DMS53 treated with DMSO at 0.1 percent for 48 hours (cell line): ENCODE measurements at regions not wholly inside any gene's neighbourhood (a gene's known extent, or its start where the extent isn't known, plus 50 kb on each side); places are given as distances from the start of the nearest gene placed in this dataset.

Experiments
- DNase-seq: peaks from one replicate; lab custom pipeline; 2025; ENCODE audit not compliant: unreplicated experiment; lab: John Stamatoyannopoulos, UW

DNA sequence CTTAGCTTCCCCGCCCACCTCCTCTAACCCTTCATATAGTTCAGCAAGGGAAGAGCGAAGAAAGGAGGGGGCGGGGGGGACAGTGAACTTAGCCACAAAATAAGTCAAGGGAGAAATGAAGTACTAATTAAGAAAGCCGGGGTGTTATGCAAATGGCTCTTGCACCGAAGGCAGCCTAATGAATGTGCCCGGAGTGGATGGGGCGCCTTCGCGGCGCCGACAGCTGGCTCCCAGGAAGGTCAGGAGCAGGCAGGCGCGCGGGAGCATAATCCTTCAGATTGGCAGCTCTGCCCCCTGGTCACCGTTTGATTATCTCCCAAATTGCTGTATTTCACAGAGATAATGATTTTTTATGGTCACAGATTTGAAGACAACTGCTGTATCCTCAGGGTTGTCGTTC is 395.1 kb downstream of the TFAP2B start:
- no peak for DNase-seq

DNA sequence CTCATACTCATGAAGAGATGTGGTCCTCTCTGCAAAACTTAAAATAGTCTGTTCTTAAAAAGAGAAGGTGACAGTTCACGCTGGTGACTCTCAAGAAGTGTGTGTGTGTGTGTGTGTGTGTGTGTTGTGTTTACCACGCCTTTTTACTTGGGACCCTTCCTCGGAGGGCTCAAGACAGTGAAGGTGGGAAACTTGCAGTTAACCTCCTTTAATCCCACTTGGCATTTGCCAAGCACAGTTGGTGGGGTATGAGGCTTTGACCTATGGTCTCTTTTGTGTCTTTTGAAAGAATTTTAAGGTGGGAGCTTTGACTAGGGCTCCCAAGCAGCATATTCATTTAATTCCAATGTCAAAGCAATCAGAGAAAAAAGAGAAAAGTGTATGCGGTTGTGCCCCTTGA is 395.8 kb downstream of the TFAP2B start:
- DNase-seq: no peak

DNA sequence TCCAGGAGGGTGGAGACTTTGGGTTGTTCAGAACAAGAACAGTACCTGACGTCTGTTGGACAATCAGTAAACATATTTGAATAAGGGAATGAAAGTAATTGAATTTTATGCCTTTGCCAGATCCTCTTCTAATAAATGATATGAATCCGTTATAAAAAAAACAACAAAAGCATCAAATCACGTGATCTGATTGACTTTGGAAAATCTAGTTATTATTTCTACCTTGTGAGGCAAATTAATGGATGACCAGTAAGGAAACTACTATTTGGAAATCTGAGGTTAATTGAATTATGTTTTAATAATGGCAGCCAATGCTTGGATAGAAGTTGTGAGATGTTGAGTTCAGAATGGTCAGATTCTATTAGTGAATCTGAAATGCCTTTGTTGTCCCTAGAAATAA is 399.5 kb downstream of the TFAP2B start:
- DNase-seq: no peak

DNA sequence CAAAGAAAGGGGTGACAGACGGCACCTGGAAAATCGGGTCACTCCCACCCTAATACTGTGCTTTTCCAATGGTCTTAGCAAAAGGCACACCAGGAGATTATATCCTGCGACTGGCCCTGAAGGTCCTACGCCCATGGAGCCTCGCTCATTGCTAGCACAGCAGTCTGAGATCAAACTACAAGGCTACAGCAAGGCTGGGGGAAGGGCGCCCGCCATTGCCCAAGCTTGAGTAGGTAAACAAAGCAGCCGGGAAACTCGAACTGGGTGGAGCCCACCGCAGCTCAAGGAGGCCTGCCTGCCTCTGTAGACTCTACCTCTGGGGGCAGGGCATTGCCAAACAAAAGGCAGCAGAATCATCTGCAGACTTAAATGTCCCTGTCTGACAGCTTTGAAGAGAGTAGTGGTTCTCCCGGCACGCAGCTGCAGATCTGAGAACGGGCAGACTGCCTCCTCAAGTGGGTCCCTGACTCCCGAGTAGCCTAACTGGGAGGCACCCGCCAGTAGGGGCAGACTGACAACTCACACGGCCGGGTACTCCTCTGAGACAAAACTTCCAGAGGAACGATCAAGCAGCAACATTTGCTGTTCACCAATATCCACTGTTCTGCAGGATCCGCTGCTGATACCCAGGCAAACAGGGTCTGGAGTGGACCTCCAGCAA is 406.0 kb downstream of the TFAP2B start:
- DNase-seq: peak; percentile 37

DNA sequence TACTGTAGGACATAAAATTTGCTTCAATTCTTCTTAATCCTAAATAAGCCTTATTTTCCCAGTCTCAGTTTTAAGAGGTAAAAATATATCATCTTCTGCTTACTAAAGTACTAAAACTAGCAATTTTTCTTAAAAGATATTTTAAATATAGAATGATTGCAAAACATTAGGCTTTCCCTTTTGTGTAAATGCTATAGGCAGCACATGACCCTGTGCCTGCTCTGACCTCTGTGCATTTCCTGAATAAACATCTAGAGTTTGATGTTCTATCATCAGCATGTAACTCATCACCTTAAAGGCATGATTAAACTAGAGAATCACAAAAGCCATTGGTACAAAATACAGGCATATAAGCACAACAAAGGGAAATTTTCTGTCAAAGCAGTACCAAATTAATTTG is 422.7 kb downstream of the TFAP2B start:
- no peak for DNase-seq

DNA sequence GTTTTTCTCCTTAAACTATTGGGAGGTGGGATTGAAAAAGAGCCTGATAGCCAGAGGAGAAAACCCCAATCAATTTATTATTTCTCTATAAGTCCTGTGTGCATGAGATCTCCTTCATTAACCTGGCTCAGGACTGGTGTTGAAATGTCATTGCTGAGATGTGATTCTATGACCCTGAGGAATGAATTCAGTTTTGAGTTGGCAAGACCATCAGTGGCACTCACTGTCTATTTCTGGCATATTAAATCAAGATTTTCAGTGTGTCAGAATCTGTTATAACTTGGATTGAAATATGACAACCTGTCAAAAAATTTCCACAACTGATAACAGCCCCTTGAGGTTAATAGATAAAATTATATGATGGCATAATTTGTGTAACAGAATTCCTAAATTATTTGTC is 431.1 kb downstream of the TFAP2B start:
- DNase-seq: no peak

DNA sequence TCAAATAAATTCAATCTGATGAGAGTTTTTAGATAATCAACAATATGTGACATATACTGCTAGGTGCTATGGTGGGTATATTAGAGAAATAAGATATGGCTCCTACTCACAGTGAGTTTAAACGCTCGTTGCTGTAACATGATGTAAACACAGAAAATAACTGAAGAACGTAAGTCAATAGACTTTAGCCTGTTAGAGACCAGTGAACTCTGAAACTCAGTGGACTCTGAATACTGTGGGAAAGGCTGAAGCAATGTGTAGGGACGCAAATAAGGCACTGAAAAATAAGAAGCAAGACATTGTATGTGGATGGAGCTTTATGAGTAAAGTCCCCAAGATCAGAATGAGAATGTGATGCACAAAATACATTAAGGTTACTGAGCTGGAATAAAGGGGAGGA is 431.6 kb downstream of the TFAP2B start:
- DNase-seq: no peak

DNA sequence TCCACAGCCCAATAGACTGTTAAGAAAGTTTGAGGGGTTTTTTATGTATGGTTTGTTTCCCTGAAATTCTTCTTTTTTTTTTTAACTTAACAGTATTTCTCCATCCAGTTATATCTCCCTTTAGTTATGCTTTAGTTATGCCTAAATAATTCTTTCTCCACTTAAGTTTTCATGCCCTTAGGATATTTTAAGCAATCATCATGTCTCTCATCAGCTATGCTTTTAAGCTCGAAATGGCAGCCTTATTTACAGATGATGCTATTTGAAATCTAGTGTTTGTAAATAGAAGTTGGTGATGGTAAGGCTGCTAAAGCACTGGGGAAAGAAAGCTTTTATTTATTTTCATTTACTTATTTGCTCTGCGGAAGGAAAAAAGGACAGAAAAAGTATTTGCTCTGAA is 439.3 kb downstream of the TFAP2B start:
- no peak for DNase-seq

DNA sequence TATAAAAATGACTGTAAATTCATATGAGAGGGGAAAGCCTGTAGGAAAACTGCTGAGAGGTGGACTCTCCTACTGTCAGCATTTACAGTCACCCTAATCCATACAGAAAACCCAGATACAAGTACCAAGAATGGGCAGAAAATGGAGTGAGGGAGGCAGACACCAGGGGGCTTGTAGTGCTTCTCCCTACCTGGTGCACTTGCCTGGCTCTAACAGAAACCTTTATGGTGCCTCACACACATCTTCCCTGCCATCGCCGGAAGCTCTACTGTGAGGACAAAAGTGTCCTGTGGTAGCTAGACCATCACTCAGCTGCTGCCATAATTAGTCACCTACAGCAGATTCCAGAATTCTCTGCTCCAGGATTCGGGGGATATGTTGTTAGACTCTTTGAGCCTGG is 441.3 kb downstream of the TFAP2B start:
- DNase-seq: no peak

DNA sequence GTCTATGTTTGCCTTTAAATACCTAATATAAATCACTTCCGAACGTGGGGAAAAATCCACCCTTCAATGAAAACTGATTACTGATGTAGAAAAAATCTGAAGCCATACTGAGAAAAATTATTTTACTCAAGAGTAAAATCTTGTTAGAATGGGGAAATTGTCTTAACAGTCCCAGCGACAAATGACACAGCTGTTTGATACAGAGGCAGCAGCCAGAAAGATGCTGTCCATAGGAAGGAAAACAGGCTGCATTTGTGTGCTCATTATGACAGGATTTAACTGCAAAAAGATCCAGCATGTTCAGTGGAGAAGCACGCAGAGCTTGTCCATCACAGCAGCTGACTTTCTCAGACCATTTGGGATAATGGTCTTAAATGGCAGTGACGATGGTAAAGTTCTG is 443.0 kb downstream of the TFAP2B start:
- DNase-seq: no peak

DNA sequence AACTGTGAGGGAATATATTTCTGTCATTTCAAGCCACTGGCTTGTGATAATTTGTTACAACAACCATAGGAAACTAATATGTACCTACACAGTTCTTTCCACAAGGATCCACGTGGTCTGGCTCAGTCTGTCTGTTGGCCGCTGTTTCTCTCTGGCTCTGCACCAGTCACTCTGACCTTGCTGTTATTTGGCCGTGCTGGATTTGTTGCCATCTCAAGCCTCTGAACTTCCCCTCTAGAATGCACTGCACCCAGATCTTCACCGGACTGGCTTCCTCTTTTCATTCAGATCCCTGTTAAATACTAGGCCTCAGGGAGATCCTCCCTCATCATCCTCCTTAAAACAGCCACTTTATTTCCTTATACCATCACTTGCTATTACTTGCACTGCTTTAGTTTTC is 446.8 kb downstream of the TFAP2B start:
- no peak for DNase-seq

DNA sequence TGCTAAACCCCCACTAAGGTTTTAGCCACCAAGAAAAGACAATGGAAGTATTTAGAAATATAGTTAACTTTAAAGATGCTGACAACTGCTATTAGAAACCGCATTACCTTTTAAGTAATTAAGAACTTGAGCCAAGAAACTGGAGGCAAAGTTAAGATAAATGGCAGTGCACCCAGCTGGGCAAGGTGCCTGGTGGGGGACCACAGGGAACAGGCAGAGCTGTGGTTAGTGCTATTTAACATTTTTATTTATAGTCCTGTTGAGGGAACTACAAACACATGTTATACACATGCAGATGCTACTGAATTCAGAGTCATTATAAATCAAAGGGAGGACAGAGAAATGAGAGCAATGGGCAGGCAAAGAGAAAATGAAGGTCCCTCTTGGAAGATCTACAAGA is 447.9 kb downstream of the TFAP2B start:
- DNase-seq: no peak

DNA sequence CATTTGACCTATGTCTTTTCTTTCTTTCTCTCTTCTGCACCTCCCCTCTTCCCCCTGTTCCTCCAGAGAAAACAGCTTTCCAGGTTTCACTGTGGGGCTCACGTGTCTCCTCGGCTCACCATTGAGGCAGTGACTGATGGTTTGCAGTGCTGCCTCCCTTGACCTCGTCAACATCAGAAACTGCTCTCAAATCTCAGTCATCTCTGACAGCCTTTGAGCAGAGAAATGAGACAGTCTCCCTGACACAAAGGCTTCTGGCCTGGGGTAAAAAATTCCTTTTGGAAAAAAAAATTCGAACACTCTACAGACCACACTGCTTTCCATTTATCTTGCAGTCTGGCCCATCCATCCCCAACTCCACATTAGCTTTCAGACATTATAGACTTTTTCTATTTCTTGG is 450.0 kb downstream of the TFAP2B start:
- DNase-seq: no peak

DNA sequence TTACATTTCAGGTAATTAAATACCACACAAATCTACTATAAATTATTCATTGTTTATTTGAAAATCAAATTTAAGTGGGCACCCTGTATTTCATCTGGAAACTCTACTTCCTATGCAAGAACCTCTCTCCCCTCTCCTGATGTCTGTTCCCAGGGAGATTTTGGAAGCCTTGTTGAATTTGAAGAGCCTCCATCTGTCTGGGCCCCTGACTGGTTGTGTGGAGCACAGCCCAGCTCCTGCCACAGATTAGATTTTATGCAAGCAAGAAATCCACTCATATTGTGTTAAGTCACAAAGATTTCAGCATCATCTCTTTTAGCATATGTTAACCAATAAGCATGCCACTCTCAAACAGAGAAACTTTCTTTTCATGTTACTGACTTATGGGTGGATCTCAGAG is 451.2 kb downstream of the TFAP2B start:
- DNase-seq: no peak

DNA sequence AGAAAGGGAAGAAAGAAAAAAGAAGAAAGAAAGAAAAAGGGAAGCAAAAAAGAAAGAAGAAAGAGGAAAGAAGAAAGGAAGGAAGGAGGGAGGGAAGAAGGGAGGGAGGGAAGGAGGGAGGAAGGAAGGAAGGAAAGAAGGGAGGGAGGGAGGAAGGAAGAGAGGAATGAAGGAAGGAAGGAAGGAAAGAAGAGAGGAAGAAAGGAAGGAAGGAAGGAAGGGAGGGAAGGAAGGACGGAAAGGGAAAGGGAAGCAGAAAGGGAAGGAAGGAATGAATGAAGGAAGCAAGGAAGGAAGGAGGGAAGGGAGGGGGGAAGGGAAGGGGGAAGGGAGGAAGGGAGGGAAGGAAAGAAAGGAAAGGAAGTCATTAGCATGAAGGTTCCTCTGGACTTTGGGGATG is 452.9 kb downstream of the TFAP2B start:
- DNase-seq: no peak

DNA sequence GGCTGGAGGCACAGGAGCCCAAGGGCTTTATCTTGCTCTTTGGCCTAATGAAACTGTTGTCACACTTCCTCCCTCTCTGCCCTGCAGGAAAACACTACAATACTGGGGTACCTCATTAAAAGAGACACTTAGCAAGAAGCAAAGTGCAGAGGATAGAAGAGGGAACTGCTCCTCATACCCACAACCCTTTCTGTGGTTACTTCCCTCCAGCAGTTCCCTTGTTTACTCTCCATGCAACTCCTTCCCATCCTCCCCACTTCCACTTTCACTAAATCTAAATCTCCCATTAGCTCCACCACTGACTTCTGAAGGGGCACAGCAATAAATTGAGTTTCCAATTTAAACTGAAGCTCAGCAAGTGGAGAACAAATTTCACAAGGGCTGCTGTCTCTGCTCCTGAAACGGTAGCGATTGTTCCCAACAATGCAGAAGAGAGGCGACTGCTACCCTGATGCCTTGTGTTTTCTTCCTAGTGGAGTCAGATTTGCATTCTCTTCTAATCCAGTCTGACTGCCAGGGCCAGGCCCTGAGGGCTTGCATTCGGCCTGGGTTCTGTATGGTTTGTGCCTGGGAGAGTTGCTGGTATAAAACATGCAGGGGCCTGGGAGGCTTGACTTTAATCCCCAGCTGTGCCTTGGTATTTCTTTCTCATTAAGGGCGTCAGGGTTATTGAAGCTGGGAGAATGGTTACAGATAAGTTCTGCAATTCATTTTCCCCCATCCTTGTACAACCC is 454.7 kb downstream of the TFAP2B start:
- DNase-seq: no peak

DNA sequence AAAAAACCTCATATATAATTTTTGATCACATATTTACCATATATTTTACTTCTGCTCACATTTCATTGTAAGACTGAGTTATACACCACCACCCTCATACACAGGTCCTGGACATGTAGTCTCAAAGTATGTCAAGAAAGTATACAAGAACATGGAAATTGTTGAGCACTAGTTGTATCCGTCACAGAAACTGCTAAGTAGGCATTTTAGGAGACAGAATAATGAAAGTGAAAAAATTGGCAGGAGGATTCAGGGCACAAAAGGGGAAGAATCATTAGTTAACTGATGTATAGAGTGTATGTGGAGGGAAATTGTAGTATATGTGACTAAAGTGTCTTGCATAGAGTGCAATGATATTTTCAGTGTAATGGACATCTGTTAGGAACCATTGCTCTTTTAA is 458.8 kb downstream of the TFAP2B start:
- no peak for DNase-seq

DNA sequence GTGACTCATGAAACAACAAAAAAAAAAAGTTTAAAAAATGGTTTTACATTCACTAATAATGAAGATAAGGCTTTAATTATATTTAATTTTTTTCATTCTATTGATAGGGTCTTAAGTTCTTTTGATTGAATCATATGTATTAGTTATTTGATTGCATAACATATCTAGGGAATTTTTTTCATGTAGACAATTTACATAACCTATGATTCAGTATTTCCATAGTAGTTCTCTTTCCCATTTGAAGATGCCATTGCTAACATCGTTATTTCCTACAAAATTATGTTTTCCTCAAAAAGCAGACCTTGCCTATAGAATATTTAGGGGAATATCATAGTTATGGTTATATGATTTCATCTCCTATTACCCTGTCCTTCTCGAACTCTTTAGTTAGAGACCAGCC is 463.4 kb downstream of the TFAP2B start:
- DNase-seq: no peak

DNA sequence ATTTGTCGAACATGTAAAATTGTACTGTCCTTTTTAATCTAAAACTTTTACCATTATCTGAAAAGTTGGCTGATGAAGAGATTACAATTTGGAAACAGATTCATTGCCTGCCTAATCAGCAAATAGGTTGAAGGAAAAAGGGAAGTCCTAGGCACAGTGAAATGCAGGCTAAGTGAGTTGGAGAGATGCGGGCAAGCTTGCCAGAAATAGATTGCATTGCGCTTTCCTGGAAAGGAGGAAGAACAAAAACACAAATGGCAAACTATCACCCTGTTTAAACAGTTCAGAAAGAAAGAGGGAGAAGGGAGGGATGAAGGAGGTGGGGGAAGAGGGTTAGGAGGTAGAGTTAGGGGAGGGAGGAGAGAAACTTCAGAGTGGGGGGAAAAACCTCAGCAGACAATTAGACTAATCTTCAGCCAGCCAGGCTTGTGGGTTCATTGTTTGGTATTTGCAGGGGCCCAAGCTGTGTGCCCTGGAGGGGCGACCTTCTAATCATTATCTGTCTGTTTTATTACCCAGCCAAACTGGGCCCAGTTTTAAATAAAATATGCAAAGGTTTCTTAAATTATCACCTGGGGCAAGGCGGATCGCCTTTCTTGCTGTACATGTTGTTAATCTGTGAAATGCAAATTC is 465.2 kb downstream of the TFAP2B start:
- no peak for DNase-seq

DNA sequence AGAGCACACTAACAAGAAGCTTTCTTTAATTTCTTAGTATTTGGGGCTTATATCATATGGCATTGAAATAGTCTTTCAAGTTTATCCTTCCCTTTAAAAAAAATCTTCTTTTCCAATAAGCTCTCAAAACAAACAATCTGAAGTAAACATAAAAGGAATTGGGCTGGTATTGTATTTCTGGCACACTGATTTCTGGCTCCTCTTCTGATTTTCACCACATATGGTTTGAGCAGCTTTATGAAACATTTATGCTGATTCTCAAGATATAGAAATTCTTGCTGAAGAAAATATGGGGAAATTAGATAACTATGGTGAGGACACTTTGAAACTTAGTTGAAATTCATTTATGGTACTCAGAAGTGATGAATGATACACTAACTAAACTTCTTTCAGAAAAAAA is 467.2 kb downstream of the TFAP2B start:
- DNase-seq: no peak

DNA sequence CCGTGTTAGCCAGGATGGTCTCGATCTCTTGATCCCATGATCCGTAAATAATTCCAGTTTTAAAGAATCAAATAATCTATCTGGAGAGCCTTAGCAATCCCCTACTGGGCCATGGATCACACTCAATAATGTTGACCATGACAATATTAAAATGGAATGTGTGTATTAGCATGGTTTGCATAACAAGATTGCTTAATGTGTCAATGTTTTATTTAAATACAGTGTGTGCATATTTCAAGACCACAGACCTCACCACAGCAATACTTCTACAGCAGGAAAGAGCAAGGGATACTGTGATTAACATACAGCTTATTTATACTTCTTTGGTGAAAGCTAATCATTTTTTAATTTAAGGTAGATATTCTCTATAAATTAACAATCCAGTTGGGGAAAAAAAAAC is 470.4 kb downstream of the TFAP2B start:
- DNase-seq: no peak

DNA sequence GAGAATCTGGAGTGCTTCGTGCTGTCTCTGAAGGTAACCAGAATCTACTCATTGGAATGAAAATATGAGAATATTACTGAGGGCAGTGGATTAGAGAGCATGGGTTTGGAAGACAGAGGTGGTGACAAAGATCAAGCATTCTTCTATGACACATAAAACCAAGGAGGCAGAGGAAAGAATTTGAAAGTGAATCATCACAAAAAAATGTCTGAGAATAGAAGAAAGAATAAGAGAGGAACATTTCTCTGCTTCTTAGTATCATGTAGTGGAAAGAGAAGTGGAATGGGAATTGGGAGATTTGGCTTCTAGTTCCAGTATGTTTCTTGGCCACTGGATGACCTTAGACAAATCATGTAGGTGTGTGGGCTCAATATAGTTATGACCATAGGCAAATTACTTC is 474.0 kb downstream of the TFAP2B start:
- no peak for DNase-seq
